GM23338 (cell line): ENCODE measurements at regions not wholly inside any gene's neighbourhood (a gene's known extent, or its start where the extent isn't known, plus 50 kb on each side); places are given as distances from the start of the nearest gene placed in this dataset.

Experiments
- CREB1 ChIP-seq: fragments of 250-450 bp; sonication (Bioruptor Pico); IDR thresholded peaks from 2 replicates; pipeline ENCODE4 v1.5.0; 2020; ENCODE audit warnings: low read depth, mild to moderate bottlenecking, moderate library complexity
- CTCF ChIP-seq, 2 experiments: fragments of 200-600 bp in 1 of 2; sonication (generic) in 1 of 2; conservative IDR thresholded peaks; 2 replicates each; pipeline versions ENCODE4 v1.5.1 to v1.6.1; 2016 to 2017; ENCODE audit warnings: antibody characterized with exemption in 2 of 2, low read depth in 2 of 2, mild to moderate bottlenecking in 2 of 2, moderate library complexity in 1 of 2
- ETS1 ChIP-seq: IDR thresholded peaks from 2 replicates; pipeline ENCODE4 v1.6.1; 2016; ENCODE audit warnings: antibody characterized with exemption
- EZH2 ChIP-seq: fragments of 200-600 bp; sonication (generic); IDR thresholded peaks from one replicate; pipeline ENCODE4 v1.8.0; 2017; ENCODE audit warnings: antibody characterized with exemption, mild to moderate bottlenecking, low read depth; ENCODE audit not compliant: unreplicated experiment
- EZH2phosphoT487 ChIP-seq: fragments of 200-600 bp; sonication (generic); IDR thresholded peaks from one replicate; pipeline ENCODE4 v1.8.1; 2018; ENCODE audit warnings: antibody characterized with exemption; ENCODE audit not compliant: unreplicated experiment
- JUNB ChIP-seq: IDR thresholded peaks from one replicate; pipeline ENCODE4 v1.6.1; 2016; ENCODE audit warnings: antibody characterized with exemption; ENCODE audit not compliant: unreplicated experiment
- POLR2AphosphoS5 ChIP-seq: IDR thresholded peaks from 2 replicates; pipeline ENCODE4 v1.6.1; 2016; ENCODE audit warnings: antibody characterized with exemption, low read depth
- REST ChIP-seq: IDR thresholded peaks from one replicate; pipeline ENCODE4 v1.6.1; 2018; ENCODE audit warnings: antibody characterized with exemption; ENCODE audit not compliant: unreplicated experiment
- STAT1 ChIP-seq: IDR thresholded peaks from one replicate; pipeline ENCODE4 v1.6.1; 2016; ENCODE audit warnings: antibody characterized with exemption; ENCODE audit not compliant: unreplicated experiment
- ZNF114 ChIP-seq: fragments of 250-450 bp; sonication (Bioruptor Pico); IDR thresholded peaks from 2 replicates; pipeline ENCODE4 v1.5.0; 2020; ENCODE audit warnings: mild to moderate bottlenecking, moderate library complexity
- ZNF331 ChIP-seq: fragments of 250-450 bp; sonication (Bioruptor Pico); IDR thresholded peaks from 2 replicates; pipeline ENCODE4 v1.5.0; 2020; ENCODE audit warnings: low read depth, mild to moderate bottlenecking, moderate library complexity

- no peak for TF ChIP-seq CTCF (conservative IDR thresholded peaks at IDR 0.05; ENCODE audit: low read depth in 2 of 2)
- no peak for TF ChIP-seq JUNB
- no peak for TF ChIP-seq EZH2
- no peak for TF ChIP-seq POLR2AphosphoS5
- no peak for TF ChIP-seq EZH2phosphoT487
- TF ChIP-seq REST, result no peak
- TF ChIP-seq CREB1 (CRISPR knock-in tag), result no peak
- TF ChIP-seq ETS1, result no peak
- TF ChIP-seq STAT1, result no peak
- no peak for TF ChIP-seq ZNF114
- no peak for TF ChIP-seq ZNF331 (CRISPR knock-in tag)
Measured at GRCh38 chr5:15391704-15392397, 108.1 kb upstream of the FBXL7 start.
